Activated naive CD8-positive, alpha-beta T cell treated with anti-CD3 and anti-CD28 coated beads, Interleukin-2, amount 10 ng/mL, durations not matched to agents 7 days and 5 days (primary cell): ENCODE measurements at regions not wholly inside any gene's neighbourhood (a gene's known extent, or its start where the extent isn't known, plus 50 kb on each side); places are given as distances from the start of the nearest gene placed in this dataset.

Experiments
- ATAC-seq: fragments of 150-1000 bp; cut with Tn5 transposase; one replicate; pipeline ENCODE4 v1.10.0; 2021; ENCODE audit warnings: low read depth, moderate library complexity
- POLR2A ChIA-PET: fragments of 350-600 bp; sonication (Branson Sonifier 250); formaldehyde crosslinking; loops from one replicate; lab custom pipeline; 2021; ENCODE audit warnings: antibody characterized with exemption; lab: Charles Lee
- DNase-seq: peaks from one replicate; pipeline ENCODE4 v3.0.0; 2021
- H3K27ac Mint-ChIP-seq: one replicate; pipeline ENCODE4 v1.8.0; 2022; ENCODE audit warnings: mild to moderate bottlenecking, mixed read lengths
- H3K27me3 Mint-ChIP-seq: one replicate; pipeline ENCODE4 v1.8.0; 2022; ENCODE audit warnings: mild to moderate bottlenecking, moderate library complexity, mixed read lengths
- H3K36me3 Mint-ChIP-seq: one replicate; pipeline ENCODE4 v1.8.0; 2021; ENCODE audit warnings: mild to moderate bottlenecking, mixed read lengths
- H3K4me1 Mint-ChIP-seq: one replicate; pipeline ENCODE4 v1.8.0; 2021; ENCODE audit warnings: mixed read lengths
- H3K4me3 Mint-ChIP-seq: one replicate; pipeline ENCODE4 v1.8.0; 2022; ENCODE audit warnings: mild to moderate bottlenecking, moderate library complexity, mixed read lengths
- H3K9me3 Mint-ChIP-seq: one replicate; pipeline ENCODE4 v1.8.0; 2021; ENCODE audit warnings: mixed read lengths

GRCh38 chr3:76203578-76203977, 418.2 kb upstream of the ZNF717 start:
- Mint-ChIP-seq H3K4me1 (no peaks in the 10 kb centered on the region), H3K9me3 (peaks cover 10% of the 10 kb centered on the region), H3K27me3 (no peaks in the 10 kb centered on the region), H3K4me3 (no peak overlapping the region), H3K27ac (no peak overlapping the region), H3K36me3 (no peaks in the 10 kb centered on the region)
- ATAC-seq = no peak
- no peak for DNase-seq
- POLR2A ChIA-PET = no interaction called here

- Mint-ChIP-seq H3K27ac (no peak overlapping the region), H3K36me3 (no peaks in the 10 kb centered on the region), H3K27me3 (no peaks in the 10 kb centered on the region), H3K4me3 (no peak overlapping the region), H3K4me1 (no peaks in the 10 kb centered on the region), H3K9me3 (peaks cover 10% of the 10 kb centered on the region)
- DNase-seq (no peak), ATAC-seq (no peak)
- POLR2A ChIA-PET = no interaction called here
Measured at GRCh38 chr3:76206346-76206745, 421.0 kb upstream of the ZNF717 start.

- POLR2A ChIA-PET = no interaction called here
- no peaks in the 10 kb centered on the region for H3K27me3 Mint-ChIP-seq
- ATAC-seq = no peak
- no peaks in the 10 kb centered on the region for H3K4me1 Mint-ChIP-seq
- H3K36me3 Mint-ChIP-seq = no peaks in the 10 kb centered on the region
- no peak for DNase-seq
- peaks cover 14% of the 10 kb centered on the region for H3K9me3 Mint-ChIP-seq
- H3K4me3 Mint-ChIP-seq = no peak overlapping the region
- H3K27ac Mint-ChIP-seq = no peak overlapping the region
Measured at GRCh38 chr3:76212679-76213078, 427.3 kb upstream of the ZNF717 start.

- POLR2A ChIA-PET = no interaction called here
- Mint-ChIP-seq H3K27ac (no peak overlapping the region), H3K36me3 (no peaks in the 10 kb centered on the region), H3K4me3 (no peak overlapping the region), H3K4me1 (no peaks in the 10 kb centered on the region), H3K27me3 (no peaks in the 10 kb centered on the region), H3K9me3 (peaks cover 12% of the 10 kb centered on the region)
- no peak for DNase-seq
- no peak for ATAC-seq
Measured at GRCh38 chr3:76222201-76222600, 436.9 kb upstream of the ZNF717 start.

- H3K27me3 Mint-ChIP-seq = no peaks in the 10 kb centered on the region
Measured at GRCh38 chr3:76231258-76231657, 445.9 kb upstream of the ZNF717 start.

GRCh38 chr3:76242886-76243753, 457.8 kb upstream of the ZNF717 start:
- Mint-ChIP-seq H3K36me3 (no peaks in the 10 kb centered on the region), H3K4me3 (no peak overlapping the region), H3K27me3 (no peaks in the 10 kb centered on the region), H3K27ac (no peak overlapping the region), H3K4me1 (no peaks in the 10 kb centered on the region), H3K9me3 (peaks cover 4% of the 10 kb centered on the region)
- POLR2A ChIA-PET = no interaction called here
- DNase-seq = no peak
- no peak for ATAC-seq

More at GRCh38 chr3:76231258-76231657, 445.9 kb upstream of the ZNF717 start:
- Mint-ChIP-seq H3K9me3 (peaks cover 8% of the 10 kb centered on the region), H3K27ac (no peak overlapping the region), H3K36me3 (no peaks in the 10 kb centered on the region), H3K4me1 (no peaks in the 10 kb centered on the region), H3K4me3 (no peak overlapping the region)
- POLR2A ChIA-PET = no interaction called here
- ATAC-seq (no peak), DNase-seq (no peak)

GRCh38 chr3:76245073-76245472, 459.7 kb upstream of the ZNF717 start:
- POLR2A ChIA-PET = no interaction called here
- H3K36me3 Mint-ChIP-seq = no peaks in the 10 kb centered on the region
- ATAC-seq = no peak
- H3K4me3 Mint-ChIP-seq = no peak overlapping the region
- H3K9me3 Mint-ChIP-seq = peaks cover 4% of the 10 kb centered on the region
- no peaks in the 10 kb centered on the region for H3K4me1 Mint-ChIP-seq
- DNase-seq = no peak
- no peak overlapping the region for H3K27ac Mint-ChIP-seq
- no peaks in the 10 kb centered on the region for H3K27me3 Mint-ChIP-seq

GRCh38 chr3:76245622-76246021, 460.3 kb upstream of the ZNF717 start:
- H3K27ac Mint-ChIP-seq = no peak overlapping the region
- ATAC-seq = no peak
- no peak for DNase-seq
- H3K4me3 Mint-ChIP-seq = no peak overlapping the region
- H3K4me1 Mint-ChIP-seq = no peaks in the 10 kb centered on the region
- POLR2A ChIA-PET = no interaction called here
- no peaks in the 10 kb centered on the region for H3K36me3 Mint-ChIP-seq
- peaks cover 4% of the 10 kb centered on the region for H3K9me3 Mint-ChIP-seq
- H3K27me3 Mint-ChIP-seq = no peaks in the 10 kb centered on the region

GRCh38 chr3:76264496-76264895, 479.1 kb upstream of the ZNF717 start:
- POLR2A ChIA-PET = no interaction called here
- no peaks in the 10 kb centered on the region for H3K27me3 Mint-ChIP-seq
- no peak overlapping the region for H3K4me3 Mint-ChIP-seq
- no peaks in the 10 kb centered on the region for H3K4me1 Mint-ChIP-seq
- ATAC-seq = no peak
- no peak for DNase-seq
- peaks cover 6% of the 10 kb centered on the region for H3K9me3 Mint-ChIP-seq
- no peak overlapping the region for H3K27ac Mint-ChIP-seq
- no peaks in the 10 kb centered on the region for H3K36me3 Mint-ChIP-seq

GRCh38 chr3:76264911-76265310, 479.6 kb upstream of the ZNF717 start:
- H3K9me3 Mint-ChIP-seq = peaks cover 6% of the 10 kb centered on the region
- no peaks in the 10 kb centered on the region for H3K4me1 Mint-ChIP-seq
- no peaks in the 10 kb centered on the region for H3K27me3 Mint-ChIP-seq
- POLR2A ChIA-PET = no interaction called here
- no peaks in the 10 kb centered on the region for H3K36me3 Mint-ChIP-seq
- H3K4me3 Mint-ChIP-seq = no peak overlapping the region
- ATAC-seq = no peak
- no peak overlapping the region for H3K27ac Mint-ChIP-seq
- DNase-seq = no peak

GRCh38 chr3:76266511-76266910, 481.2 kb upstream of the ZNF717 start:
- Mint-ChIP-seq H3K27me3 (no peaks in the 10 kb centered on the region), H3K4me1 (no peaks in the 10 kb centered on the region), H3K27ac (no peak overlapping the region), H3K36me3 (no peaks in the 10 kb centered on the region), H3K9me3 (peaks cover 6% of the 10 kb centered on the region), H3K4me3 (no peak overlapping the region)
- POLR2A ChIA-PET = no interaction called here
- DNase-seq = no peak
- no peak for ATAC-seq

GRCh38 chr3:76267851-76268380, 482.6 kb upstream of the ZNF717 start:
- Mint-ChIP-seq H3K27ac (no peak overlapping the region), H3K4me1 (no peaks in the 10 kb centered on the region), H3K36me3 (no peaks in the 10 kb centered on the region), H3K9me3 (peaks cover 6% of the 10 kb centered on the region), H3K27me3 (no peaks in the 10 kb centered on the region), H3K4me3 (no peak overlapping the region)
- POLR2A ChIA-PET = no interaction called here
- ATAC-seq = no peak
- DNase-seq = no peak

- Mint-ChIP-seq H3K9me3 (peaks cover 8% of the 10 kb centered on the region), H3K4me3 (no peak overlapping the region), H3K27me3 (no peaks in the 10 kb centered on the region), H3K4me1 (no peaks in the 10 kb centered on the region), H3K27ac (no peak overlapping the region), H3K36me3 (no peaks in the 10 kb centered on the region)
- no peak for DNase-seq
- no peak for ATAC-seq
- POLR2A ChIA-PET = no interaction called here
Measured at GRCh38 chr3:76293856-76294255, 508.5 kb upstream of the ZNF717 start.

GRCh38 chr3:76300746-76301145, 515.4 kb upstream of the ZNF717 start:
- Mint-ChIP-seq H3K9me3 (peaks cover 11% of the 10 kb centered on the region), H3K27ac (no peak overlapping the region), H3K36me3 (no peaks in the 10 kb centered on the region), H3K4me1 (no peaks in the 10 kb centered on the region), H3K27me3 (no peaks in the 10 kb centered on the region), H3K4me3 (no peak overlapping the region)
- DNase-seq = no peak
- ATAC-seq = no peak
- POLR2A ChIA-PET = no interaction called here
